GM21528 (cell line): ENCODE measurements at regions not wholly inside any gene's neighbourhood (a gene's known extent, or its start where the extent isn't known, plus 50 kb on each side); places are given as distances from the start of the nearest gene placed in this dataset.

Experiments
- ATAC-seq: cut with Tn5 transposase; IDR thresholded peaks from one replicate; pipeline ENCODE4 v1.9.1; 2021; ENCODE audit warnings: mild to moderate bottlenecking, moderate library complexity; ENCODE audit not compliant: unreplicated experiment, low FRiP score

- ATAC-seq = no peak
These were observed 264.5 kb downstream of the MRPL39 start for GRCh38 chr21:25342816-25343215.

GRCh38 chr21:25341981-25342380 lies 265.3 kb downstream of the MRPL39 start:
- no peak for ATAC-seq

- no peak for ATAC-seq
These were observed 268.9 kb downstream of the MRPL39 start for GRCh38 chr21:25338415-25338814.

- no peak for ATAC-seq
These were observed 273.1 kb downstream of the MRPL39 start for GRCh38 chr21:25334046-25334730.

- no peak for ATAC-seq
These were observed 276.0 kb downstream of the MRPL39 start for GRCh38 chr21:25331286-25331685.

GRCh38 chr21:25330266-25330665 lies 277.0 kb downstream of the MRPL39 start:
- no peak for ATAC-seq

GRCh38 chr21:25329227-25329825 lies 278.0 kb downstream of the MRPL39 start:
- ATAC-seq = no peak

GRCh38 chr21:25328736-25329135 lies 278.5 kb downstream of the MRPL39 start:
- ATAC-seq = no peak

GRCh38 chr21:25326181-25326580 lies 281.1 kb downstream of the MRPL39 start:
- no peak for ATAC-seq

- ATAC-seq = no peak
These were observed 282.6 kb downstream of the MRPL39 start for GRCh38 chr21:25324666-25325065.

- ATAC-seq = no peak
These were observed 283.8 kb downstream of the MRPL39 start for GRCh38 chr21:25323356-25323949.

- ATAC-seq = no peak
These were observed 293.0 kb downstream of the MRPL39 start for GRCh38 chr21:25314247-25314646.

GRCh38 chr21:25313829-25314228 lies 293.5 kb downstream of the MRPL39 start:
- no peak for ATAC-seq

- ATAC-seq = no peak
These were observed 299.8 kb downstream of the MRPL39 start for GRCh38 chr21:25307489-25307888.

- ATAC-seq = no peak
These were observed 302.7 kb downstream of the MRPL39 start for GRCh38 chr21:25304611-25305010.

- ATAC-seq = no peak
These were observed 306.6 kb downstream of the MRPL39 start for GRCh38 chr21:25300632-25301031.

GRCh38 chr21:25298512-25299491 lies 308.5 kb downstream of the MRPL39 start:
- ATAC-seq = peak; percentile 94

GRCh38 chr21:25297117-25297516 lies 310.2 kb downstream of the MRPL39 start:
- ATAC-seq = no peak

- ATAC-seq = no peak
These were observed 311.0 kb downstream of the MRPL39 start for GRCh38 chr21:25296252-25296651.

GRCh38 chr21:25292396-25292795 lies 314.9 kb downstream of the MRPL39 start:
- no peak for ATAC-seq

- ATAC-seq = no peak
These were observed 323.6 kb downstream of the MRPL39 start for GRCh38 chr21:25283720-25284119.
